GM13977 (cell line): ENCODE measurements at regions not wholly inside any gene's neighbourhood (a gene's known extent, or its start where the extent isn't known, plus 50 kb on each side); places are given as distances from the start of the nearest gene placed in this dataset.

Experiments used
- DNase-seq: peaks from one replicate; pipeline ENCODE4 v3.0.0; 2012; ENCODE audit warnings: low spot score
- CTCF ChIP-seq: IDR thresholded peaks from 2 replicates; pipeline ENCODE4 v1.5.1; 2012; ENCODE audit warnings: mild to moderate bottlenecking, control low read depth; ENCODE audit not compliant: insufficient read depth; ENCODE audit errors: extremely low read depth, missing control alignments
- in situ Hi-C: fragments of 300-500 bp; cut with MboI; formaldehyde crosslinking; loops from one replicate; pipeline ENCODE4 v1.12.0; 2022; ENCODE audit warnings: low sequenced_read_pairs, low pct_unique_long_range_greater_than_20kb, mixed read lengths, inconsistent platforms; ENCODE audit not compliant: unreplicated experiment

GRCh38 chr4:108567831-108568230, 52.5 kb upstream of the RPL34 start:
- in situ Hi-C loops = no loop called here
- no peak for TF ChIP-seq CTCF

DNA sequence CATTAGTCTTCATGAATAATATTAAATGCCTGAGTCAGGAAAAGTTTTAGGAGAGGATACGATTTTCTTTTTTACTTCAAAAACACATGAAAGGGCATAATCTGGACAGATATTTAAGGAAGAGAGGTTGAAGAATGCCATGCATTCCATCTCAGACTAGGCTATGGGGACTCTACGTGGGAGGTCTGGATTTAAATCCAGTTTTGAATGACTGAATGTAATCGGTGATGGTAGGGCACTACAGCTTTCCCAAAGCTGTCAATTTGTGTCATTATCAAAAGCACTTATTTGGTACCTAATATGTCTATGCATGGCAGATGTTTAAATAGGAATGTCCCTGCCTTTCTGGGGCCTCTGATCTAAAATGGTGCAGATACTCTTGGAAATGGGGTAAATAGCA, 59.3 kb upstream of the RPL34 start:
- DNase-seq = no peak
- TF ChIP-seq CTCF = no peak
- in situ Hi-C loops = no loop called here

More at GRCh38 chr4:108567831-108568230, 52.5 kb upstream of the RPL34 start:
- DNase-seq = no peak

- TF ChIP-seq CTCF = no peak
- in situ Hi-C loops = no loop called here
- no peak for DNase-seq
Observed at GRCh38 chr4:108560616-108561015, 59.8 kb upstream of the RPL34 start.

GRCh38 chr4:108559911-108560310, 60.5 kb upstream of the RPL34 start:
- no peak for TF ChIP-seq CTCF
- no peak for DNase-seq
- in situ Hi-C loops = no loop called here

- TF ChIP-seq CTCF = no peak
Observed at GRCh38 chr4:108559068-108559793, 61.1 kb upstream of the RPL34 start.

DNA sequence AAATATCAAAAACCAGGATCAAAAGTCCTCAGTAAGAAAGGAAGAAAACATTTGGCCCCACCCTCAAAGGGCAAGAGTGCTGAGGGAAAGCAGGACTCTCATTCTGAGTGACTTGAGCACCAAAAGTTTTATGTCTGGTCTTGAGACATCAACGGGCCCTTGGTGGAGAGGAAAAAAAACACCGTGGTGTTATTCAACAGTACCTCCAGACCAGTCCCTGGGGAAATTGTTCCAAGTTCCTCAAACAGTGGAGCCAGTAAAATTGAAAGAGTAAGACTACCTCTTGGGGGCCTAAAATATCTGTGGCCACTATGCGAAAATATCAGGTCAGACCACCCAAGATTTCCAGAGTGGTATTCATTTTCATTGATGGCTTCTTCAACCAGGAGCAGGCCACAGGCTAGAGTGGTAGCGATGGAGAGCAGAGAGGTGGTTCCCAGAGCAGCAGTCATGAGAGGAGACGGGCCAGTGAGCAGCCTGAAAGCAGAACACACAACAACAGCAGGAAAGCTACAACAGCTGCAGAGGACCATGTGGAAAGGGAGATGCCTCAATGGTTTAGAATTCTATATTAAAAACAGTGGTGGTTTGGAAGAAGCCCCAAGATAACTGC, 63.7 kb upstream of the RPL34 start:
- DNase-seq = no peak
- no peak for TF ChIP-seq CTCF
- in situ Hi-C loops = no loop called here

More at GRCh38 chr4:108559068-108559793, 61.1 kb upstream of the RPL34 start:
- no peak for DNase-seq
- in situ Hi-C loops = no loop called here
